ENCODE measurements at regions not wholly inside any gene's neighbourhood (a gene's known extent, or its start where the extent isn't known, plus 50 kb on each side); places are given as distances from the start of the nearest gene placed in this dataset.

DNA sequence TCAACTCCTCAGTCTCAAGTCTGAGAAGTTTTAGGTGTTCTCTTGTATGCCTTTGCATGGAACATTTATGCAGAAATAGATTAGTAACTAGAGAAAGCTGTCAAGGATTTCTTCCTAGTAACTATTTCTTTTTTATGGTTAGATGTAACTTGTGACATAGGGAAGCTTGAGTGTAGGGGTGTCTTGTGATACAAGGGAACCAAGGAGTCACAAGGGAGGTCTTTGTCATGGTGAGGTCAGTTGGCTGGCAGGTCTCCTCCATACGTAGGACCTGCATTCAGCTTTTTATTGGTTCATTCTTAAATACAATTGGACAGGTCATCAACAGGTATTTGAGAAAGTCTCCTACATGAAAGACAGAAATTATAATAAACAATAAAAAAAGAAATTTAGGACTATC lies 394.0 kb upstream of the CCDC196 start:
- H3K4me1 ChIP-seq, result no peaks in the 10 kb centered on the region
- H3K9me3 ChIP-seq, result no peaks in the 10 kb centered on the region
- TF ChIP-seq, protein P1, sequence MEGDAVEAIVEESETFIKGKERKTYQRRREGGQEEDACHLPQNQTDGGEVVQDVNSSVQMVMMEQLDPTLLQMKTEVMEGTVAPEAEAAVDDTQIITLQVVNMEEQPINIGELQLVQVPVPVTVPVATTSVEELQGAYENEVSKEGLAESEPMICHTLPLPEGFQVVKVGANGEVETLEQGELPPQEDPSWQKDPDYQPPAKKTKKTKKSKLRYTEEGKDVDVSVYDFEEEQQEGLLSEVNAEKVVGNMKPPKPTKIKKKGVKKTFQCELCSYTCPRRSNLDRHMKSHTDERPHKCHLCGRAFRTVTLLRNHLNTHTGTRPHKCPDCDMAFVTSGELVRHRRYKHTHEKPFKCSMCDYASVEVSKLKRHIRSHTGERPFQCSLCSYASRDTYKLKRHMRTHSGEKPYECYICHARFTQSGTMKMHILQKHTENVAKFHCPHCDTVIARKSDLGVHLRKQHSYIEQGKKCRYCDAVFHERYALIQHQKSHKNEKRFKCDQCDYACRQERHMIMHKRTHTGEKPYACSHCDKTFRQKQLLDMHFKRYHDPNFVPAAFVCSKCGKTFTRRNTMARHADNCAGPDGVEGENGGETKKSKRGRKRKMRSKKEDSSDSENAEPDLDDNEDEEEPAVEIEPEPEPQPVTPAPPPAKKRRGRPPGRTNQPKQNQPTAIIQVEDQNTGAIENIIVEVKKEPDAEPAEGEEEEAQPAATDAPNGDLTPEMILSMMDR (IDR thresholded peaks at IDR 0.05), result no peak
- no peak for TF ChIP-seq POLR2A (IDR thresholded peaks at IDR 0.05)
- no peaks in the 10 kb centered on the region for H3K27me3 ChIP-seq
- 79 to 87% methylated on average over 1 of the region's 1 CpG for WGBS, 2 donors
- no peak overlapping the region for H3K4me3 ChIP-seq
- no peaks in the 10 kb centered on the region for H3K36me3 ChIP-seq (replicated peaks in 1 of 2; ENCODE audit: insufficient read depth in 1 of 2, low read depth in 2 of 2)
- no peak overlapping the region for H3K27ac ChIP-seq
- intact Hi-C loops (cut with DNase I), result no loop called here
- DNase-seq, result no peak
- no peak for ATAC-seq

DNA sequence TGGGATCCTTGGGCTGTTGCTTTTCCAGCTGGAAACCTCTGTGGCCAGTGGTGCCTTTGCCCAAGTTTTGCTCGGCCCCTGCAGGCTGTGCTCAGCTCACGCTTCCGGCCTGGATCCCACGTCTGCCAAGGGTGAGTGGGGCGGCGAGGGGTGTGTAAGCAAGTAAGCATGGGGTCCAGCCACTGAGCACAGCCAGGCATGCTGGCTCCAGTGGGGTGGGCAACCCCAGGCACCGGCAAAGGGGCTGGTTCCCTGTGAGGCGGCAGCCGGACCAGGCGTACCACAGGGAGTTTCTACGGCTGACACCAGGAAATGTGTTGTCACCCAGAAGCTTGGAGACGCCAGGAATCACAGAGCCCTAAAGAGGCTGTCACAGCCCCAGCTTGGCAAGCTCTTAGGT lies 393.4 kb upstream of the CCDC196 start:
- no peak for DNase-seq

DNA sequence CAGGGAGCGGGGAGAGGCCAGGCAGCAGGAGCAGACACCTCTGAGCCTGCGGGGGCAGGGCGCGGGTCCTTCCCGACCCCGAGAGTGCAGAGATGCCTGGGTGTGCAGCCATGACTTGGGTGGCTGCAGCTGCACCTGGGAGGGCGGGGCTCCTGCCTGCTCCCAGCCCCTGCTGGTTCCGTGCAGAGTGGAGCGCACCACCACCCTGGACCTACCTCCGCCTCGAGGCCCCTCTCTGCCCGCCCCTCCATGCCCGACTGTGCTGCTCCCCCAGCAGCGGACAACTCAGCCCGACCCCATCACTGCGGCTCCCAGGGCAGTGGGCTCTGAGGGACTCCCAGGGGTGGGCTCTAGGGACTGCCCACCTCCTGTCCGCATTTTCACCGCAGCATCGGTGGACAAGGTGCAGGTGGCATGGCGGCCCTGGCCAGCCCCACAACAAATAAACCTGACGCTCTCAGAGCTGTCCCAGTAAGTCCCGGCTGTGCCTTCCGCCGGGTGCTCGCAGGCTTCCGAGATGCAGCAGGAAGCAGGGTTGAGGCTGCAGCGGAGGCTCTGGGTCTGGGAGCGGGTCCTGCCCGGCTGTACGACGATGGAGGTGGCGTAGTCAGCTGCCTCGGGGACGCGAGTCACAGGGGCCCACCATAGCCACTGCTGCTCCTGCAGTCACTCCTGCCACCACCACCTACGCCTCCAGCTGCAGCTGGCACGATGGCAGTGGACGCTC lies 392.0 kb upstream of the CCDC196 start:
- intact Hi-C loops (cut with DNase I), result no loop called here
- H3K36me3 ChIP-seq (replicated peaks in 1 of 2; ENCODE audit: insufficient read depth in 1 of 2, low read depth in 2 of 2), result no peaks in the 10 kb centered on the region
- no peak overlapping the region for H3K27ac ChIP-seq
- no peaks in the 10 kb centered on the region for H3K27me3 ChIP-seq
- no peak for TF ChIP-seq POLR2A (IDR thresholded peaks at IDR 0.05)
- TF ChIP-seq, protein P1 (IDR thresholded peaks at IDR 0.05), result no peak
- WGBS, 2 donors, result 88 to 89% methylated on average over 12 to 38 of the region's 38 CpGs
- no peaks in the 10 kb centered on the region for H3K4me1 ChIP-seq
- ATAC-seq (no peak), DNase-seq (no peak)
- no peak overlapping the region for H3K4me3 ChIP-seq
- no peaks in the 10 kb centered on the region for H3K9me3 ChIP-seq

More for the DNA sequence above, 393.4 kb upstream of the CCDC196 start:
- TF ChIP-seq POLR2A (IDR thresholded peaks at IDR 0.05), result no peak
- TF ChIP-seq, protein P1 (IDR thresholded peaks at IDR 0.05), result no peak
- no peaks in the 10 kb centered on the region for H3K4me1 ChIP-seq
- ATAC-seq, result no peak
- no peak overlapping the region for H3K27ac ChIP-seq
- no peaks in the 10 kb centered on the region for H3K36me3 ChIP-seq (replicated peaks in 1 of 2; ENCODE audit: insufficient read depth in 1 of 2, low read depth in 2 of 2)
- no peaks in the 10 kb centered on the region for H3K27me3 ChIP-seq
- intact Hi-C loops (cut with DNase I), result no loop called here
- H3K9me3 ChIP-seq, result no peaks in the 10 kb centered on the region
- H3K4me3 ChIP-seq, result no peak overlapping the region
- WGBS, 2 donors, result 89 to 94% methylated on average over 8 to 12 of the region's 12 CpGs

DNA sequence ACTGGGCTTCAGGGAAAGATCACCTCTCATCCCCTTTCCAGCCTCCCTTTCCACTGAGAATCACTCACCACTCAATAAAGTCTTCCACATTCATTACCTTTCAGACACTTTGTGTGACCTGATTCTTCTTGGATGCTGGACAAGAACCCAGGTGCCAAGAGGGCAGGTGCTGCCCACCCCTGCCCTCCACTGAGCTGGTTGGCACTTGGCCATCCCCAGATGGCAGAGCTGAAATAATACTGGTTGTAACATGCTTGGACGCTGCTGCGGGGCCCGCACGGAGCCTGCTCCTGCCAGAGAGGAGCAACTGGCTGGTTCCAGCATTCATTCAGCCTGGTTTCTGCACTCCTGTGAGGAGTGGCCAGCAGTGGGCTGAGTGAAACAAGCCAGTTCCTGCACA lies 386.7 kb upstream of the CCDC196 start:
- no peak overlapping the region for H3K27ac ChIP-seq
- WGBS, 2 donors, result 86 to 87% methylated on average over 4 of the region's 4 CpGs
- H3K4me1 ChIP-seq, result no peaks in the 10 kb centered on the region
- TF ChIP-seq, protein P1 (IDR thresholded peaks at IDR 0.05), result no peak
- TF ChIP-seq POLR2A (IDR thresholded peaks at IDR 0.05), result no peak
- H3K9me3 ChIP-seq, result no peaks in the 10 kb centered on the region
- H3K27me3 ChIP-seq, result no peaks in the 10 kb centered on the region
- H3K4me3 ChIP-seq, result no peak overlapping the region
- no peaks in the 10 kb centered on the region for H3K36me3 ChIP-seq (replicated peaks in 1 of 2; ENCODE audit: insufficient read depth in 1 of 2, low read depth in 2 of 2)
- DNase-seq (no peak), ATAC-seq (no peak)
- intact Hi-C loops (cut with DNase I), result no loop called here

DNA sequence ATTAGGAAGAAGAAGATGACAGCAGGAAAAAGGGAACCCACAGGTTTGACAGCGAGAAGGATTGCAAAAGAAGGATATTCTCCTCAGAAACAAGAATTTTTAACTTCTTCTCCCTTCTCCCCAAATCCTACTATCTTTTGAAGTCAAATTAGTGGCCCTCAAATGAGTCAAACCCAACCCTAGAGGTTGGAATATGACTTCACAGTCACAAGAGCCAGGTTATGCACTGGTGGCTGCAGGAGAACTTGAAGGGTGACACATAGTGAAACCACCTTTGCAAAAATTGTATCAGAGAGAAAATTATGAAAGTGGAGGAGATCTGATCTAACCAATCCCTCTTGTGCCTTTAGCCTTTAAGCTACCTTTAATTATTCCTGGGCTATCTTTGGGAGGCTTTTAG lies 386.2 kb upstream of the CCDC196 start:
- Histone ChIP-seq H3K9me3 (no peaks in the 10 kb centered on the region), H3K36me3 (replicated peaks in 1 of 2; ENCODE audit: insufficient read depth in 1 of 2, low read depth in 2 of 2) (no peaks in the 10 kb centered on the region), H3K27me3 (no peaks in the 10 kb centered on the region), H3K4me1 (no peaks in the 10 kb centered on the region), H3K27ac (no peak overlapping the region), H3K4me3 (no peak overlapping the region)
- DNase-seq, result no peak
- 83 to 100% methylated on average over 1 of the region's 1 CpG for WGBS, 2 donors
- intact Hi-C loops (cut with DNase I), result no loop called here
- no peak for TF ChIP-seq POLR2A (IDR thresholded peaks at IDR 0.05)
- TF ChIP-seq, protein P1 (IDR thresholded peaks at IDR 0.05), result no peak
- no peak for ATAC-seq

Data from body of pancreas (tissue), 4 donors.